Panc1 (cell line): ENCODE measurements at regions not wholly inside any gene's neighbourhood (a gene's known extent, or its start where the extent isn't known, plus 50 kb on each side); places are given as distances from the start of the nearest gene placed in this dataset.

Experiments used
- ATAC-seq: fragments of 200-7000 bp; cut with Tn5 transposase; 2 replicates; pipeline ENCODE4 v1.9.1; 2020; ENCODE audit warnings: mild to moderate bottlenecking, moderate library complexity
- BruUV-seq: library from RNA; stranded (reverse); fragments of 400-500 nt; replicated peaks from 2 replicates; lab custom pipeline; 2021; lab: Mats Ljungman, UMichigan
- CTCF ChIA-PET: fragments of 300-600 bp; sonication (Branson Sonifier 250); formaldehyde crosslinking; loops from one replicate; lab custom pipeline; 2022; ENCODE audit warnings: antibody characterized with exemption; lab: Charles Lee
- POLR2A ChIA-PET: fragments of 300-600 bp; sonication (Branson Sonifier 250); formaldehyde crosslinking; loops from one replicate; lab custom pipeline; 2022; ENCODE audit warnings: antibody characterized with exemption; lab: Charles Lee
- DNase-seq: peaks from one replicate; pipeline ENCODE4 v3.0.0-alpha.2; 2010; ENCODE audit warnings: low read depth, low spot score
- H3K27ac ChIP-seq: 2 replicates; pipeline ENCODE4 v1.5.1; 2011; ENCODE audit warnings: mild to moderate bottlenecking, low read length, inconsistent platforms
- H3K27me3 ChIP-seq: fragments of 200-500 bp; sonication (Bioruptor generic); 2 replicates; pipeline ENCODE4 v1.6.0; 2014; ENCODE audit warnings: low read length, inconsistent platforms; ENCODE audit not compliant: control insufficient read depth, insufficient read depth
- H3K36me3 ChIP-seq: fragments of 200-500 bp; sonication (Bioruptor generic); 2 replicates; pipeline ENCODE4 v1.5.1; 2014; ENCODE audit warnings: inconsistent platforms, mild to moderate bottlenecking, low read length, moderate library complexity; ENCODE audit not compliant: control insufficient read depth, insufficient read depth
- H3K4me1 ChIP-seq: 2 replicates; pipeline ENCODE4 v1.5.1; 2011; ENCODE audit warnings: inconsistent platforms, mild to moderate bottlenecking, low read length, moderate library complexity; ENCODE audit not compliant: control insufficient read depth, insufficient read depth
- H3K4me3 ChIP-seq, 2 experiments: 2 replicates each; pipeline ENCODE4 v1.5.1; 2011 to 2012; ENCODE audit warnings: low read depth in 2 of 2, low read length in 2 of 2, mild to moderate bottlenecking in 2 of 2, inconsistent platforms in 1 of 2, moderate library complexity in 1 of 2
- H3K9me3 ChIP-seq: fragments of 200-500 bp; sonication (Bioruptor generic); 2 replicates; pipeline ENCODE4 v1.5.1; 2014; ENCODE audit warnings: low read depth, mild to moderate bottlenecking, inconsistent platforms, low read length, moderate library complexity; ENCODE audit not compliant: control insufficient read depth, insufficient read depth
- POLR2AphosphoS5 ChIP-seq: IDR thresholded peaks from 2 replicates; pipeline ENCODE4 v1.6.1; 2012; ENCODE audit warnings: mild to moderate bottlenecking, low read depth, low read length, moderate library complexity
- SIN3A ChIP-seq: IDR thresholded peaks from 2 replicates; pipeline ENCODE4 v1.6.1; 2012; ENCODE audit warnings: low read depth, mild to moderate bottlenecking, low read length, moderate library complexity, borderline replicate concordance; ENCODE audit not compliant: insufficient read depth
- TCF7L2 ChIP-seq: IDR thresholded peaks from 2 replicates; pipeline ENCODE4 v1.6.1; 2011; ENCODE audit warnings: mild to moderate bottlenecking, low read depth, low read length, inconsistent platforms
- in situ Hi-C: cut with HindIII; loops from 2 replicates; pipeline ENCODE4 v1.10.0; 2016; ENCODE audit warnings: low sequenced_read_pairs, low pct_unique_long_range_greater_than_20kb
- intact Hi-C: fragments of 100-400 bp; cut with micrococcal nuclease; formaldehyde crosslinking; loops from one replicate; pipeline ENCODE4 v1.10.0; 2022; ENCODE audit not compliant: unreplicated experiment
- TF ChIP-seq, protein P1 (sequence below): fragments of 450-650 bp; IDR thresholded peaks from 2 replicates; pipeline ENCODE4 v1.5.1; 2017; ENCODE audit warnings: mild to moderate bottlenecking
- TF ChIP-seq, protein P2 (sequence below), 2 experiments: IDR thresholded peaks; 2 replicates each; pipeline ENCODE4 v1.6.1; 2011 to 2012; ENCODE audit warnings: low read depth in 2 of 2, control low read depth in 1 of 2, low read length in 1 of 2, mild to moderate bottlenecking in 1 of 2, moderate library complexity in 1 of 2; ENCODE audit not compliant: insufficient read depth in 1 of 2

DNA sequence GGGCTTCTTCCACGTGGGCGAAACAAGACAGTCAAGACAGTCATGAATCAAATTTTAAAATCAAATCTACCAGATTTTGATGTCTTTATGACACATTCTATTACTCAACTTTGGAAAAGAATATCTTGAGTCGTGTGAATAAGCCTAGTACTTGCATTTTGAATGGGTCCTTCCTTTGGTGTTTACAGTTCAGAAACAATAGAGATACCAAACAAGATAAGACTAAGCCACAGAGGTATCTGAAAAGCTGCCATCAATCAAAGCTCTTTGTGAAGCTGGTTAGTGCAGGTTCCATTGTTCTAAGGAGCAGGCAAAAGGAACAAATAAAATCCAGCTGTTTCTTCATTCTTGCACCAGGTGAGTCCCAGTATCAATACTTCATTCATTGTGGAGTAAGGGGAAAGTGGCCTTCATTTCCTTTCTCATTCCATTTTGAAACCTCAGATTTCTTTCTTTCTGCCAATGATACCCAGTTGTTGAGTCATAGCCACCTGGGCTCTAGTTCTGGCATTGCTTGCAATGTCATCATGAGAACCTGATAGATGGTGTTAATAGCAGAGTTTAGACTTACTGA, 151.7 kb upstream of the L3MBTL4 start:
- ChIA-PET POLR2A (no interaction called here), CTCF (no interaction called here)
- ATAC-seq, result no peak
- no peak for DNase-seq
- no peaks in the 10 kb centered on the region for H3K4me1 ChIP-seq
- intact Hi-C loops, result no loop called here
- no peak overlapping the region for H3K27ac ChIP-seq
- in situ Hi-C loops, result no loop called here
- H3K27me3 ChIP-seq, result no peaks in the 10 kb centered on the region
- no peak overlapping the region for H3K4me3 ChIP-seq
- no peaks in the 10 kb centered on the region for H3K36me3 ChIP-seq
- no peak for TF ChIP-seq POLR2AphosphoS5
- TF ChIP-seq SIN3A, result no peak
- TF ChIP-seq TCF7L2, result no peak
- TF ChIP-seq, protein P1, sequence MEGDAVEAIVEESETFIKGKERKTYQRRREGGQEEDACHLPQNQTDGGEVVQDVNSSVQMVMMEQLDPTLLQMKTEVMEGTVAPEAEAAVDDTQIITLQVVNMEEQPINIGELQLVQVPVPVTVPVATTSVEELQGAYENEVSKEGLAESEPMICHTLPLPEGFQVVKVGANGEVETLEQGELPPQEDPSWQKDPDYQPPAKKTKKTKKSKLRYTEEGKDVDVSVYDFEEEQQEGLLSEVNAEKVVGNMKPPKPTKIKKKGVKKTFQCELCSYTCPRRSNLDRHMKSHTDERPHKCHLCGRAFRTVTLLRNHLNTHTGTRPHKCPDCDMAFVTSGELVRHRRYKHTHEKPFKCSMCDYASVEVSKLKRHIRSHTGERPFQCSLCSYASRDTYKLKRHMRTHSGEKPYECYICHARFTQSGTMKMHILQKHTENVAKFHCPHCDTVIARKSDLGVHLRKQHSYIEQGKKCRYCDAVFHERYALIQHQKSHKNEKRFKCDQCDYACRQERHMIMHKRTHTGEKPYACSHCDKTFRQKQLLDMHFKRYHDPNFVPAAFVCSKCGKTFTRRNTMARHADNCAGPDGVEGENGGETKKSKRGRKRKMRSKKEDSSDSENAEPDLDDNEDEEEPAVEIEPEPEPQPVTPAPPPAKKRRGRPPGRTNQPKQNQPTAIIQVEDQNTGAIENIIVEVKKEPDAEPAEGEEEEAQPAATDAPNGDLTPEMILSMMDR, result no peak
- TF ChIP-seq, protein P2, sequence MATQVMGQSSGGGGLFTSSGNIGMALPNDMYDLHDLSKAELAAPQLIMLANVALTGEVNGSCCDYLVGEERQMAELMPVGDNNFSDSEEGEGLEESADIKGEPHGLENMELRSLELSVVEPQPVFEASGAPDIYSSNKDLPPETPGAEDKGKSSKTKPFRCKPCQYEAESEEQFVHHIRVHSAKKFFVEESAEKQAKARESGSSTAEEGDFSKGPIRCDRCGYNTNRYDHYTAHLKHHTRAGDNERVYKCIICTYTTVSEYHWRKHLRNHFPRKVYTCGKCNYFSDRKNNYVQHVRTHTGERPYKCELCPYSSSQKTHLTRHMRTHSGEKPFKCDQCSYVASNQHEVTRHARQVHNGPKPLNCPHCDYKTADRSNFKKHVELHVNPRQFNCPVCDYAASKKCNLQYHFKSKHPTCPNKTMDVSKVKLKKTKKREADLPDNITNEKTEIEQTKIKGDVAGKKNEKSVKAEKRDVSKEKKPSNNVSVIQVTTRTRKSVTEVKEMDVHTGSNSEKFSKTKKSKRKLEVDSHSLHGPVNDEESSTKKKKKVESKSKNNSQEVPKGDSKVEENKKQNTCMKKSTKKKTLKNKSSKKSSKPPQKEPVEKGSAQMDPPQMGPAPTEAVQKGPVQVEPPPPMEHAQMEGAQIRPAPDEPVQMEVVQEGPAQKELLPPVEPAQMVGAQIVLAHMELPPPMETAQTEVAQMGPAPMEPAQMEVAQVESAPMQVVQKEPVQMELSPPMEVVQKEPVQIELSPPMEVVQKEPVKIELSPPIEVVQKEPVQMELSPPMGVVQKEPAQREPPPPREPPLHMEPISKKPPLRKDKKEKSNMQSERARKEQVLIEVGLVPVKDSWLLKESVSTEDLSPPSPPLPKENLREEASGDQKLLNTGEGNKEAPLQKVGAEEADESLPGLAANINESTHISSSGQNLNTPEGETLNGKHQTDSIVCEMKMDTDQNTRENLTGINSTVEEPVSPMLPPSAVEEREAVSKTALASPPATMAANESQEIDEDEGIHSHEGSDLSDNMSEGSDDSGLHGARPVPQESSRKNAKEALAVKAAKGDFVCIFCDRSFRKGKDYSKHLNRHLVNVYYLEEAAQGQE (IDR thresholded peaks at IDR 0.05; ENCODE audit: insufficient read depth in 1 of 2, low read depth in 2 of 2, low read length in 1 of 2), result no peak
- H3K9me3 ChIP-seq, result no peaks in the 10 kb centered on the region
- no TSS peak for BruUV-seq

DNA sequence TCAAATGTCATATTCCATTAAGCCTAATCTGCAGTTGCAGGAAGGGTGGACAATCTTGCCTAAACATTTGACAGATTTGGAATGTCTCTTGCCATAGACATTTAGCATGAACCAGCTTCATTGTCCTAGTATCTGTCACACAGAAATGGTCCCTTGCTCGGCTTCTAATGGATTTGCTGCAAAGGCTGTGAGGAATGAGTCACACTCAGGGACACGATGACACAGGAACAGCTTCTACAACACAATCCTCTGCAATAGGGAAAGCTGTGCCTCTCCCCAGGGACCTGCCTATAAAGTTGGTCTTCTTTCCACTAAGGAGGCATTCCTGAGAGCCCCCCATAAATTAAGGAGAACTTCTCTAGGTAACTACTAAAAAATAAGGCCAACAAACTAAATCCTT, 155.1 kb upstream of the L3MBTL4 start:
- no peak for ATAC-seq
- H3K9me3 ChIP-seq, result no peaks in the 10 kb centered on the region
- BruUV-seq, result no TSS peak
- POLR2A ChIA-PET, result no interaction called here
- H3K4me1 ChIP-seq, result no peaks in the 10 kb centered on the region
- in situ Hi-C loops, result no loop called here
- no peaks in the 10 kb centered on the region for H3K27me3 ChIP-seq
- CTCF ChIA-PET, result no interaction called here
- intact Hi-C loops, result no loop called here
- no peak for DNase-seq
- no peaks in the 10 kb centered on the region for H3K36me3 ChIP-seq
- H3K4me3 ChIP-seq, result no peak overlapping the region
- no peak for TF ChIP-seq POLR2AphosphoS5
- TF ChIP-seq, protein P1, result no peak
- TF ChIP-seq, protein P2 (IDR thresholded peaks at IDR 0.05; ENCODE audit: insufficient read depth in 1 of 2, low read depth in 2 of 2, low read length in 1 of 2), result no peak
- TF ChIP-seq TCF7L2, result no peak
- TF ChIP-seq SIN3A, result no peak
- no peak overlapping the region for H3K27ac ChIP-seq
